HL-60 (cell line): ENCODE measurements at regions not wholly inside any gene's neighbourhood (a gene's known extent, or its start where the extent isn't known, plus 50 kb on each side); places are given as distances from the start of the nearest gene placed in this dataset.

Source experiments
- GABPA ChIP-seq: IDR thresholded peaks from 2 replicates; pipeline ENCODE4 v1.6.1; 2012; ENCODE audit warnings: low read depth
- POLR2AphosphoS5 ChIP-seq: IDR thresholded peaks from 2 replicates; pipeline ENCODE4 v1.6.1; 2012; ENCODE audit warnings: low read depth
- REST ChIP-seq: IDR thresholded peaks from 2 replicates; pipeline ENCODE4 v1.6.1; 2012; ENCODE audit warnings: low read depth; ENCODE audit not compliant: insufficient replicate concordance
- TF ChIP-seq, protein P1 (sequence below): IDR thresholded peaks from one replicate; pipeline ENCODE4 v1.5.1; 2011; ENCODE audit warnings: low read length, control low read depth, inconsistent platforms; ENCODE audit not compliant: insufficient read depth

DNA sequence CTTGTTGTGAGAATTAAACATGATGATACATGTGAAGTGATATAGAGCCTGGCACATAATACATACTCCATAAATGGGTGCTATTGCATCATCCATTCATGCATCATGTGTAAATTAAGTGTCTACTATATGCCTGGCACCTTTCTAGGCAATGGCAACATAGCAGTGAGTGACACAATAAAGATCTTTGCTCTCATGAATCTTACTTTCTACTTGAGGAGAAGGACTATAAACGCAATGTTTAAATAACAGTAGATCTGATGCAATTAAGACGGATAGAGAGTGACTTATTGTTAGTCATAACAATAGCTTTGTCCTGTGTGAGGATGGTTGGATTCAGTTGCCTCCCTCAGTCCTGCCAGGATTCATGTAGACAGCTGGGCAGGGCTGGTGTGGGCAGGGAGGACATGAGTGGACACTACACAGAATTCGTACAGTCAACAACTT, 88.4 kb upstream of the NPAS2 start:
- TF ChIP-seq, protein P1, sequence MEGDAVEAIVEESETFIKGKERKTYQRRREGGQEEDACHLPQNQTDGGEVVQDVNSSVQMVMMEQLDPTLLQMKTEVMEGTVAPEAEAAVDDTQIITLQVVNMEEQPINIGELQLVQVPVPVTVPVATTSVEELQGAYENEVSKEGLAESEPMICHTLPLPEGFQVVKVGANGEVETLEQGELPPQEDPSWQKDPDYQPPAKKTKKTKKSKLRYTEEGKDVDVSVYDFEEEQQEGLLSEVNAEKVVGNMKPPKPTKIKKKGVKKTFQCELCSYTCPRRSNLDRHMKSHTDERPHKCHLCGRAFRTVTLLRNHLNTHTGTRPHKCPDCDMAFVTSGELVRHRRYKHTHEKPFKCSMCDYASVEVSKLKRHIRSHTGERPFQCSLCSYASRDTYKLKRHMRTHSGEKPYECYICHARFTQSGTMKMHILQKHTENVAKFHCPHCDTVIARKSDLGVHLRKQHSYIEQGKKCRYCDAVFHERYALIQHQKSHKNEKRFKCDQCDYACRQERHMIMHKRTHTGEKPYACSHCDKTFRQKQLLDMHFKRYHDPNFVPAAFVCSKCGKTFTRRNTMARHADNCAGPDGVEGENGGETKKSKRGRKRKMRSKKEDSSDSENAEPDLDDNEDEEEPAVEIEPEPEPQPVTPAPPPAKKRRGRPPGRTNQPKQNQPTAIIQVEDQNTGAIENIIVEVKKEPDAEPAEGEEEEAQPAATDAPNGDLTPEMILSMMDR: no peak
- TF ChIP-seq POLR2AphosphoS5 (no peak), GABPA (no peak), REST (no peak)
